ENCODE measurements at regions not wholly inside any gene's neighbourhood (a gene's known extent, or its start where the extent isn't known, plus 50 kb on each side); places are given as distances from the start of the nearest gene placed in this dataset.

DNA sequence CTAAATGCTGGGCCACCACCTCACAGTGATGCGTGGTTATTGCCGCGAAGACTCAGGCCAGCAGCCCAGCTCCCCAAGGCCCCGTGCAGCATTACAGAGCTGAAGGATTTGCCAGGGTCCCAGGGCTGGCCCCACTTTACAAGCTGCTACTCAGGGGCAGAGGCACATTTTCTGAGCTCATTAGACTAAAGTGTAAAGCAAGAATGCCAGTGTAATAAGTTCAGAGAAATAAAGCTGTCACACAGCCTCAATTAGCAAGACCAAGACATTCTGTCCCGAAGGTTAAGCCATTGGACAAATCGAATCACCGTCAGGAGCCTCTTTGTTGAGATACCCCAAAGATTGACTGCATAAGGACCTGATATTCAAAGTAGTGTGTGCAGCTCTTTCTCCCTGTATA lies 428.4 kb downstream of the EFNB2 start:
- TF ChIP-seq, protein P1, sequence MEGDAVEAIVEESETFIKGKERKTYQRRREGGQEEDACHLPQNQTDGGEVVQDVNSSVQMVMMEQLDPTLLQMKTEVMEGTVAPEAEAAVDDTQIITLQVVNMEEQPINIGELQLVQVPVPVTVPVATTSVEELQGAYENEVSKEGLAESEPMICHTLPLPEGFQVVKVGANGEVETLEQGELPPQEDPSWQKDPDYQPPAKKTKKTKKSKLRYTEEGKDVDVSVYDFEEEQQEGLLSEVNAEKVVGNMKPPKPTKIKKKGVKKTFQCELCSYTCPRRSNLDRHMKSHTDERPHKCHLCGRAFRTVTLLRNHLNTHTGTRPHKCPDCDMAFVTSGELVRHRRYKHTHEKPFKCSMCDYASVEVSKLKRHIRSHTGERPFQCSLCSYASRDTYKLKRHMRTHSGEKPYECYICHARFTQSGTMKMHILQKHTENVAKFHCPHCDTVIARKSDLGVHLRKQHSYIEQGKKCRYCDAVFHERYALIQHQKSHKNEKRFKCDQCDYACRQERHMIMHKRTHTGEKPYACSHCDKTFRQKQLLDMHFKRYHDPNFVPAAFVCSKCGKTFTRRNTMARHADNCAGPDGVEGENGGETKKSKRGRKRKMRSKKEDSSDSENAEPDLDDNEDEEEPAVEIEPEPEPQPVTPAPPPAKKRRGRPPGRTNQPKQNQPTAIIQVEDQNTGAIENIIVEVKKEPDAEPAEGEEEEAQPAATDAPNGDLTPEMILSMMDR (IDR thresholded peaks at IDR 0.05; ENCODE audit: low read length) = no peak
- no peak for TF ChIP-seq EZH2 (IDR thresholded peaks at IDR 0.05; ENCODE audit: borderline replicate concordance, low read length)
